ENCODE measurements at regions not wholly inside any gene's neighbourhood (a gene's known extent, or its start where the extent isn't known, plus 50 kb on each side); places are given as distances from the start of the nearest gene placed in this dataset.

DNA sequence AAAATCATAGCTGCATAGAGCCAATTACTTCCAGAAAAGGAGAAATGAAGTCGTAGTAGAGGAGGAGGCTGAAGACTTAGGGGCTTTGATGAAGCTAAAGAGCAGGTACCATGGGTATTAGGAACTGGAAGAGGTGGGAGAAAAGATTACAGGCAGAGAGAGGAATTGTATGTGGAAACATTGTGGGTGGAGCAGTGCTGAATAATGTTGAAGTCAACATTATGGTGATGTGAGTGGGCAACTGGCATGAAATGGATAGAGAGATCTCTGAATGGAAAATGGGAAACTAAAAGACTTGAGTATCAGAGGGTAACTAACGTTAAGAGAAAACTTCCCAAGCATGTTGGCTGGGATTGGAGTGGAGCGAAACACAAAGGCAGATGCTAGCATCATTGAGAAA, 92.5 kb downstream of the AREG start:
- no peak for TF ChIP-seq EZH2 (IDR thresholded peaks at IDR 0.05; ENCODE audit: insufficient read depth, low read length)
- TF ChIP-seq, protein P1, sequence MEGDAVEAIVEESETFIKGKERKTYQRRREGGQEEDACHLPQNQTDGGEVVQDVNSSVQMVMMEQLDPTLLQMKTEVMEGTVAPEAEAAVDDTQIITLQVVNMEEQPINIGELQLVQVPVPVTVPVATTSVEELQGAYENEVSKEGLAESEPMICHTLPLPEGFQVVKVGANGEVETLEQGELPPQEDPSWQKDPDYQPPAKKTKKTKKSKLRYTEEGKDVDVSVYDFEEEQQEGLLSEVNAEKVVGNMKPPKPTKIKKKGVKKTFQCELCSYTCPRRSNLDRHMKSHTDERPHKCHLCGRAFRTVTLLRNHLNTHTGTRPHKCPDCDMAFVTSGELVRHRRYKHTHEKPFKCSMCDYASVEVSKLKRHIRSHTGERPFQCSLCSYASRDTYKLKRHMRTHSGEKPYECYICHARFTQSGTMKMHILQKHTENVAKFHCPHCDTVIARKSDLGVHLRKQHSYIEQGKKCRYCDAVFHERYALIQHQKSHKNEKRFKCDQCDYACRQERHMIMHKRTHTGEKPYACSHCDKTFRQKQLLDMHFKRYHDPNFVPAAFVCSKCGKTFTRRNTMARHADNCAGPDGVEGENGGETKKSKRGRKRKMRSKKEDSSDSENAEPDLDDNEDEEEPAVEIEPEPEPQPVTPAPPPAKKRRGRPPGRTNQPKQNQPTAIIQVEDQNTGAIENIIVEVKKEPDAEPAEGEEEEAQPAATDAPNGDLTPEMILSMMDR (IDR thresholded peaks at IDR 0.05; ENCODE audit: insufficient read depth, low read depth, low read length): no peak
